GM12865 (cell line): ENCODE measurements at regions not wholly inside any gene's neighbourhood (a gene's known extent, or its start where the extent isn't known, plus 50 kb on each side); places are given as distances from the start of the nearest gene placed in this dataset.

Experiments
- DNase-seq: peaks from one replicate; pipeline ENCODE4 v3.0.0; 2010; ENCODE audit warnings: low read depth
- H3K4me3 ChIP-seq: 2 replicates; pipeline ENCODE4 v1.5.1; 2011; ENCODE audit warnings: mild to moderate bottlenecking, low read depth, low read length, control low read depth
- TF ChIP-seq, protein P1 (sequence below): IDR thresholded peaks from 2 replicates; pipeline ENCODE4 v1.5.1; 2011; ENCODE audit warnings: low read length, control low read depth, low read depth, inconsistent platforms; ENCODE audit not compliant: insufficient read depth; ENCODE audit errors: missing control alignments

DNA sequence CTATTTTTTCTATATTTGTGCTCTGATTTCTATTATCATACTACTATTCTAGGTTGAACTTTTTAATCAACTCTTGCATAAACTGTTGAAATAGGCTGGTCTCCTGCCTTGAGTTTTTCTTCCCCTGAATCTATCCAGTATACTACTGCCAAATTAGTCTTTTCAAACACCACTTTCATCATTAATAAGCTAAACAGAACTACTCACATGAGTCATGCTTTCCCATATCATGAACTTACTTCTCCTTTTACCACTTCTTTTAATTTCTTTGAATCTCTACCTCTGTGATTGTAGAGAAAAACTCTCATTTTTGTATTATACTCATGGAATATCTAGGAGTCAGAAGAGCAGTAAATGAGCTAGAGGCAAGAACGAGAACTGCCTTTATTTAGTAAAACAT is 340.3 kb upstream of the PDE3A start:
- H3K4me3 ChIP-seq: no peak overlapping the region
- DNase-seq: no peak
- TF ChIP-seq, protein P1, sequence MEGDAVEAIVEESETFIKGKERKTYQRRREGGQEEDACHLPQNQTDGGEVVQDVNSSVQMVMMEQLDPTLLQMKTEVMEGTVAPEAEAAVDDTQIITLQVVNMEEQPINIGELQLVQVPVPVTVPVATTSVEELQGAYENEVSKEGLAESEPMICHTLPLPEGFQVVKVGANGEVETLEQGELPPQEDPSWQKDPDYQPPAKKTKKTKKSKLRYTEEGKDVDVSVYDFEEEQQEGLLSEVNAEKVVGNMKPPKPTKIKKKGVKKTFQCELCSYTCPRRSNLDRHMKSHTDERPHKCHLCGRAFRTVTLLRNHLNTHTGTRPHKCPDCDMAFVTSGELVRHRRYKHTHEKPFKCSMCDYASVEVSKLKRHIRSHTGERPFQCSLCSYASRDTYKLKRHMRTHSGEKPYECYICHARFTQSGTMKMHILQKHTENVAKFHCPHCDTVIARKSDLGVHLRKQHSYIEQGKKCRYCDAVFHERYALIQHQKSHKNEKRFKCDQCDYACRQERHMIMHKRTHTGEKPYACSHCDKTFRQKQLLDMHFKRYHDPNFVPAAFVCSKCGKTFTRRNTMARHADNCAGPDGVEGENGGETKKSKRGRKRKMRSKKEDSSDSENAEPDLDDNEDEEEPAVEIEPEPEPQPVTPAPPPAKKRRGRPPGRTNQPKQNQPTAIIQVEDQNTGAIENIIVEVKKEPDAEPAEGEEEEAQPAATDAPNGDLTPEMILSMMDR: no peak

DNA sequence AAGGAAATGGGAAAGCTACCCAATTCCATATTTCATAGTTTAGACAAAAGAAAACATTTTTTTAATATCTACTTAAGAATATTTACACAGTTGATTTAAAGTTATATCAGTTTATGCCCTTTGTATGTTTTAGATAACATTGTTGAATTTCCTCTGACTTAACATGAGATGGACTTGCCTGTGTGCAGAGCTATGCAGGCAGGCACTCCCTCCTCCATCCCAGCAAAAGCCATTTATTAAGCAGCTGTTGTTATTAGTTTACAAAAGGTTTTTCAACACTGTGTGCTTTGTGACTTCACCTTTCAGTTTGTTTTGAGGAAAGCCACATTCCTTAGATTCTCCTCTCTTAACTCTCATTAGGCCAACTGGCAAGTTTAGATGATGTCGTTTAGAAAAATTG is 337.5 kb upstream of the PDE3A start:
- no peak overlapping the region for H3K4me3 ChIP-seq
- DNase-seq: no peak
- TF ChIP-seq, protein P1: no peak

DNA sequence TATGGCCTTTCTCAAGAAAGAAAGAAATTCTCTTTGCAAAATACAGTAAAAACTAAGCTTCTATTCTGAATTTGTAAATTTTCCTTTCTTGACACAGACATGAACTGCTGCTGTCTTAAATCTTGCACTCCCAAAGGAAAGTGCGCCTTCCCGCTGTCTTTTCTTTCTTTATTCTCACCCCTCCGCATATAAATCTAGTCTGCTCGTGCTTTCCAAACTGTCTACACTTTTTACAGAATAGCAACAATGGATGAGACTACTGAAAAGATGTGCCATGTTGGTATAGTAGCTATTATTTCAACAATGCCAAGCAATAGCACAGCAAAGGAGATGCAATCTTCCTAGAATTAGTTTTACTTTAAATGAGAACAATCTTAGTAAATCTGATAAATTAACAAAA is 328.8 kb upstream of the PDE3A start:
- TF ChIP-seq, protein P1: no peak
- no peak overlapping the region for H3K4me3 ChIP-seq
- no peak for DNase-seq

DNA sequence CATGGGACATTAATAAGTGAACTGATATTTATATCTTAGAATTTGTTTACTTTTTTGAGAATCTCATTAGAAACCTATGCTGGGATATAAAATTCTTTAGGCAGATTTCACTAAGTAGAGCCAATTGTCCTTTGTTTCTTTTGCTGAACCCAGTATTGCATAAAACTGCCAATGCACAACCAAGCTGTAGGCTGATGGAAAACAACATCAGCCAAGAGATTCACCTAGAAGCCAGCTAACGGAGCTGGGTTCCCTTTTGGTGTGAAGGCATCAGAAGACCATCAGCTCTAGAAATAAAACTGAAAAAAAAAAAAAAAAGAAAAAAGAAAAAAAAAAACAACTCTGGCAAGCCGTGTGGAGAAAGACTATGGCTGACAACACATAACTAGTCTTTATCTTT is 328.2 kb upstream of the PDE3A start:
- no peak for DNase-seq
- TF ChIP-seq, protein P1: no peak
- H3K4me3 ChIP-seq: no peak overlapping the region

DNA sequence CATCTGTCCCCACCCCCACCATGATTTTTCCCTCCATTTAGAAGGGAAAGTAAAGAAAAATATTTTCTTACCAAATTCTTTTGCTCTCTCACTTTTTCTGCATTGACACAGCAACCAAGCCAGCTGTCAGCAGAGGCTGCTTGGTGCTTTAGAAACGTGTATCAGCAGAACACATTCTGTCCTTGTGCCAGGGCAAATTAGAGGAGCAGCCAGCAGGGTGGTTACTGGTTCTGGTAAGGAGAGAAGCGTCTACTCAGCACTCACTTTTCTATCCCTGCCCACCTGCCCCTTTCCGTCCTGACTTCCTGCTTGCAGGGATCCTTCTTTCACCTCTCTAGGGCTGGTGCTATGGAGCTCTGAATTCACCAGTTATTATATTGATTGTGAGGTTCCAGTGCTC is 327.5 kb upstream of the PDE3A start:
- H3K4me3 ChIP-seq: no peak overlapping the region
- TF ChIP-seq, protein P1: no peak
- no peak for DNase-seq

DNA sequence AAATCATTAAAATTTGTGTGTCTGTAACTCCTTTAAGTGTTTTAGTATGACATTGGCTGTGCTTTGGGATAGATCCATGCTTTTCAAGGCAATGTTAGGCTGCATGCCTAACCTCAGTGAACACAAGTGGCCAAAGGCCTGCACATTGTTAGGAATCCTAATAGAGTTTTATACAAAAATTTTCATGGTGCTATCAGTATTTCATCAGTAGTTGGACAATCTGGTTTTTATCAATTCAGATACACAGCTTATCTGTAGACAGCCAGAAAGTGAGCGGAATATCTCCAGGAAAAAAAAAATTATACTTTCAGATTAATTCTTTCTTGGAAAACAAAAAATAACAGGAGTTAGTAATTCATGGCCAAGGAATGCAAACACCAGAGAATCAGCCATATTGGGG is 324.0 kb upstream of the PDE3A start:
- no peak for DNase-seq
- TF ChIP-seq, protein P1: no peak
- H3K4me3 ChIP-seq: no peak overlapping the region

DNA sequence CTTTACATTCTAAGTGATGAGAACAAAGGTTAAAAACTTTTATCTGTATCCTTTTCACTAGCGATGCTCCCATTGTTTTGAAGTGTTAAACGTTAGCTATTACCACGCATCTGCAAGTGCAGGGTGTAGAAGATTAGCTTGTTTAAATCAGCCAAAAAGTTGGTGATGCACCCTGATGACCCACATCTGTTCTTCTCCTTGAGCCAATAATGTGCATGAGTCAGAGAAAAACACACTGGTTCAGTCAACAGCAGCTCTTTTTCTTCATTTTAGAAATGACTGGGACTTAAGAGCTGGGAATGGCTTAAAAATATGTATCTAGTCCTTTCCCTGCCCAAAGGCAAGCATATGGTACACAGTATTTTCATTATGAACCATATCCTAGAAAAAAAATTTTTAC is 323.5 kb upstream of the PDE3A start:
- no peak for DNase-seq
- TF ChIP-seq, protein P1: no peak
- no peak overlapping the region for H3K4me3 ChIP-seq
